HFF-Myc (cell line): ENCODE measurements at regions not wholly inside any gene's neighbourhood (a gene's known extent, or its start where the extent isn't known, plus 50 kb on each side); places are given as distances from the start of the nearest gene placed in this dataset.

Experiments
- DNase-seq: peaks from one replicate; pipeline ENCODE4 v3.0.0-alpha.2; 2011; ENCODE audit warnings: low read depth; ENCODE audit errors: extremely low read depth
- H3K4me3 ChIP-seq: replicated peaks from 2 replicates; pipeline ENCODE4 v1.5.1; 2011; ENCODE audit warnings: low read depth, mild to moderate bottlenecking, control low read depth, low read length
- CTCF ChIP-seq: IDR thresholded peaks from 2 replicates; pipeline ENCODE4 v1.5.1; 2012; ENCODE audit warnings: mild to moderate bottlenecking, low read depth, low read length, control low read depth; ENCODE audit errors: missing control alignments

GRCh38 chr6:66858196-66858595 lies 1151.2 kb upstream of the EYS start:
- H3K4me3 ChIP-seq, result no peak overlapping the region
- no peak for DNase-seq
- no peak for TF ChIP-seq CTCF

GRCh38 chr6:66854014-66854413 lies 1147.0 kb upstream of the EYS start:
- TF ChIP-seq CTCF, result no peak
- H3K4me3 ChIP-seq, result no peak overlapping the region
- DNase-seq, result no peak

DNA sequence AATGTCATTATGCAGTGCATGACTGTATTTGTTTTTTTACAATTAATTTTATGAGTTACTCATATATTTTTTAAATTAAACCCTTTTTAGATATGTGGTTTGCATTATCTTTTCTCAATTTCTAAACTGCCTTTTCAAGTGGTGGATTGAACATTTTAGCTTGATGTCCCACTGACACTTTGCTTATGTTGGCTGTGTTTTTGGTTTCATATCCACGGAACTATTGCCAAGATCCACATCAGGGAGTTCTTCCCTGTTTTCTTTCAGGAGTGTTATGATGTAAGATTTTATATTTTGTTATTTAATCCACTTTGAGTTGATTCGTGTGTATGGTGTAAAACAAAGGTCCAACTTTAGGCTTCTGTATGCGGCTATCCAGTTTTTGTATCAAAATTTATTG lies 1144.9 kb upstream of the EYS start:
- no peak overlapping the region for H3K4me3 ChIP-seq
- no peak for TF ChIP-seq CTCF
- DNase-seq, result no peak

DNA sequence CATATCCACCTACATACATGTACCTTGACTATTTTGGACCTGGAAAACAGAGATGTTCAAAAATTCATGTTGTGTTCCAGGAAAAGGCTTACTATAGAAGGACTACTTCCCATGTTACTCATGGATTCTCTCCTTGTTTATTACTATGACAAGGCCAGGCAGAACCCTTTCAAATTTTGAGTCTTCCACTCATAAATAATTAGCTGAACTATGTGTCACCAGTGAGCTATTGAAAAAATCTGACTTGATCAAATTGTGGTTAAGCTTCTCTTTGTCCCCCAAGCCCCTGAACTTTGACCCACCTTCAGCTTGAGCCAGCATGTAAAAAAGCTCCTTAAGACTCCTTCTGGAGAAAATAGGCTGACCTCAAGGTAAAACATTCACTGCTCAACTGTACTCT lies 1142.8 kb upstream of the EYS start:
- no peak for TF ChIP-seq CTCF
- DNase-seq, result no peak
- no peak overlapping the region for H3K4me3 ChIP-seq

DNA sequence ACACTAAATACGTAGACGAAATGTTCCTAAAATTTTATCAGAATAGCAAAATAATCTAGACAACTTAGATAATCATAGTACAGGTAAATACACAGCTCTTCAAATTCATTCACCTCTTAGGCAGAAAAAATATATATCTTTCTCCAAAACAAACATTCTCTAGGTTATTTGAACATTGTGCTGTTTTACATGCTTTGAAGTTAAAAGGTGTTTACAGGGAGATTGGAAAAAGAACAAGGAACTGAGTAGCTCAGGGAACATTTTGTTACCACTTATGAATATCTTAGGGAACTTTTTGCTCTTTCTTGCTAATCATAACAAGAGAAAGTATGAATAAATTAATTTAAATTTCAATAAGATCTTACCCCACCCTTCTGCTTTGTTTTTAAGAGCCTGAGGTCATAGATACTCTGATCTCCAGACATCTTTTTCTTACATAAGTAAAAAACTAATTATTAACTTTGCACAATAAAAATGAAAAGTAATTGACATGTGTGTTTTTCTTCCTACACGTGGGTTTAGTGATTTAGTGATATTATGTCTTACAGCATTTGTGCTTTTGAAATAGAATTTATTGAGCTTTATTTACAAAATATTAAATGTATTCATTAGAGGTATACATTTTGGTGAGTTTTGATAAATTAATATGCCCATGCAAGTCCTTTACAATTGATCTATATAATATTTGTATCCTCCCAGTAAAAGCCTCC lies 1141.4 kb upstream of the EYS start:
- DNase-seq, result no peak

GRCh38 chr6:66838764-66839163 lies 1131.7 kb upstream of the EYS start:
- TF ChIP-seq CTCF, result no peak
- no peak for DNase-seq
- H3K4me3 ChIP-seq, result no peak overlapping the region

More for the DNA sequence above, 1141.4 kb upstream of the EYS start:
- no peak overlapping the region for H3K4me3 ChIP-seq
- no peak for TF ChIP-seq CTCF

GRCh38 chr6:66825539-66825938 lies 1118.5 kb upstream of the EYS start:
- no peak for TF ChIP-seq CTCF
- DNase-seq, result no peak
- no peak overlapping the region for H3K4me3 ChIP-seq
